ENCODE measurements at regions not wholly inside any gene's neighbourhood (a gene's known extent, or its start where the extent isn't known, plus 50 kb on each side); places are given as distances from the start of the nearest gene placed in this dataset.

DNA sequence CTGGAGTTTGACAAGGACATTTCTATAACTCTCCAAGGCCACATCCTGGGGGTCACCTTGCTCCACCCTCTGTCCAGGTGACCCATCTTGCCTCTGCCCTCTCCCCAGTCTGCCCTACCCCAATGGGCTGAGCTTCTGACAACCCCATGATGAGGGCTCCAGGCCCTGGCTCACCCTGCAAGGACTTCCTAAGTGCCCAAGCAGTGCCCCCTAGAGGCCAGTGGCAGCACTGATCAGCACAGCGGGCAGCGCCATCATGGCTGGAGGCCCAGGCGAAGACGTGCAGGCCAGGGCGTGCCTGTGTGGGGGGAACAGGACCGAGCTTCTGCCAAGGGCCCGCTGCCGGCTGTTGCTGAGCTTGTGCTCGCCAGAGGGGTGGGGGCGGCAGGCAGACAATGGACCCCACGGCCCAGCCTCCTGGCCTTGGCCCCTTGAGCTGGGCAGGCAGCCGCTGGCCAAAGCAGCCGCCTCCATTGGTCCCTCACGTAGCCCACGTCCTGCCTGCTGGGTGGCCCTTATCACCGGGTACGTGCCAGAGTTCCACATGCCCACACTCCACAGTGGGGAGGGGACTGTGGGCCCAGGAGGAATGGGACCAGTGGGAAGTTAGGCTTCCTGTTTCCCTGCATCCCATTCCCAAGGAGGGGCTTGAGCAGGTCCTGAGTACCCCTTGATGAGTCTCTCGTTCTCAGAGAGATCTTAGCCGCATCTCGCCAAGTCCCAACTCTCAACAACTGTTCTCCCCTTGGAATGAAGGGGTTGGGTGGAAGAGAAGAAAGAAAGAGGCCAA is 64.3 kb downstream of the MRPL14 start:
- DNase-seq (ENCODE audit: low read depth), result no peak
- TF ChIP-seq, protein P1, sequence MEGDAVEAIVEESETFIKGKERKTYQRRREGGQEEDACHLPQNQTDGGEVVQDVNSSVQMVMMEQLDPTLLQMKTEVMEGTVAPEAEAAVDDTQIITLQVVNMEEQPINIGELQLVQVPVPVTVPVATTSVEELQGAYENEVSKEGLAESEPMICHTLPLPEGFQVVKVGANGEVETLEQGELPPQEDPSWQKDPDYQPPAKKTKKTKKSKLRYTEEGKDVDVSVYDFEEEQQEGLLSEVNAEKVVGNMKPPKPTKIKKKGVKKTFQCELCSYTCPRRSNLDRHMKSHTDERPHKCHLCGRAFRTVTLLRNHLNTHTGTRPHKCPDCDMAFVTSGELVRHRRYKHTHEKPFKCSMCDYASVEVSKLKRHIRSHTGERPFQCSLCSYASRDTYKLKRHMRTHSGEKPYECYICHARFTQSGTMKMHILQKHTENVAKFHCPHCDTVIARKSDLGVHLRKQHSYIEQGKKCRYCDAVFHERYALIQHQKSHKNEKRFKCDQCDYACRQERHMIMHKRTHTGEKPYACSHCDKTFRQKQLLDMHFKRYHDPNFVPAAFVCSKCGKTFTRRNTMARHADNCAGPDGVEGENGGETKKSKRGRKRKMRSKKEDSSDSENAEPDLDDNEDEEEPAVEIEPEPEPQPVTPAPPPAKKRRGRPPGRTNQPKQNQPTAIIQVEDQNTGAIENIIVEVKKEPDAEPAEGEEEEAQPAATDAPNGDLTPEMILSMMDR (conservative IDR thresholded peaks at IDR 0.05; ENCODE audit: low read length), result peak; percentile 36
- H3K4me3 ChIP-seq (ENCODE audit: low read length), result no peak overlapping the region

DNA sequence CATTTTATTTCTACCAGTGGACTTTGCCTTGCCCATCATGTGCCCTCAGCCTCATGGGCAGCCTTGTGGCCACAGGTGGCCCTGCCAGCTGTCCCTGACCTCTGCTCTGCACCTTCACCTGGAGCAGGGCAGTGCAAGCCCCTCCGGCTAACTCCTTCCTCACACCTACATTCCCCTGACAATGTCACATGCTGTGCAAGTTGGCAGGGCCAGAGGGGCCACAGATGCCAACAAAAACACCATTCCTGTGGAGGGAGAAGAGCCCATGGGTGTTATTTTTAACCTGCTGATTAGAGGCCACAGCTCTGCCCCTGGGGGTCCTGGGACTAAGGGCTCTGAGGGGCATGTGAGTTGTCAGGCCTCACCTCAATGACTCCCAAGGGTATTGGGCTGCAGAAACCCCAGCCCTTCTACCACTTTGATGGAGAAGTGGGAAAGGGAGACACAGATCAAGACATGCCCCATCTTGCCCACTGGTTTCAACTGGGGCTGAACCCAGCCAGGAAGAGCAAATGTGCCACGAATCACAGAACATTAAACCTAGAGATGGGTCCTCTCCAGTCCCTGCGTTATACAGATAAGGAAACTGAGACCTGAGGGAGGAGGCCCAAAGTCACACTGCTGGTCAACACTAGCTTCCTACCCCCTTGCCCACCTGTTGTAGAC is 65.0 kb downstream of the MRPL14 start:
- H3K4me3 ChIP-seq (ENCODE audit: low read length), result no peak overlapping the region
- TF ChIP-seq, protein P1 (conservative IDR thresholded peaks at IDR 0.05; ENCODE audit: low read length), result no peak
- no peak for DNase-seq (ENCODE audit: low read depth)

DNA sequence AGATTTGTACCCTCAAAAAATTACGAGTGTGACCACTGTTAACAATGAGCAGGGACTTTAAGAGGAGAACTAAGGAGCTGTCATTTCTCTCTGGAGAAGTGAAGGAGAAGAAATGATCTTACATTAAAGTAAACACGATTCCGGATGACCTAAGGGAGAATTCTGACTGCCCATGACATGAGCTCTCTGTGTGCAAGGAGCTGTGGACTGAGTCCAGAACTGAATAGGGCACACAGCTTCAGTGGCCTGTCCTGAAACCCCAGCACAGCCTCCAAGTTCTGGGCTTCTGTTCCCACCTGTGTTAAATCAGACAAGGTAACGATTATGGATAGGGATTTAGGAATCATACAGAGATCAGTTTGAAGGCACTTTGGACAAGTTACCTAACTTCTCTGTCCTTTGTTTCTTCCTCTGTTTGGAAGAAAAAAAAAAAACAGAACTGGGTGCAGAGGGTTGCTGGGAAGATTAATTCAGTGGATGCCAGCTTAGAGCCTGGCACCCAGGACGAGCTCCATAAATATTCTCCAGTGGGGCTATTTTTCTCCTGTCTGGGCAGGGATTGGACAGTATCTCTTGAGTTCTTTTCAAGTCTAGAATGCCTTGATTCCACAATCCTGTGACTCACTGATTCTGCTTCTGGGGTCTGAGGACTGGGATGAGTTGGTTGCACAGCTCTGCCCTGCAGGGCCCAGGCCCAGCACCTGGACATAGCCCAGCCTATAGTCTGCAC is 65.7 kb downstream of the MRPL14 start:
- TF ChIP-seq, protein P1 (conservative IDR thresholded peaks at IDR 0.05; ENCODE audit: low read length), result no peak
- no peak overlapping the region for H3K4me3 ChIP-seq (ENCODE audit: low read length)
- peak; percentile 31 for DNase-seq (ENCODE audit: low read depth)

DNA sequence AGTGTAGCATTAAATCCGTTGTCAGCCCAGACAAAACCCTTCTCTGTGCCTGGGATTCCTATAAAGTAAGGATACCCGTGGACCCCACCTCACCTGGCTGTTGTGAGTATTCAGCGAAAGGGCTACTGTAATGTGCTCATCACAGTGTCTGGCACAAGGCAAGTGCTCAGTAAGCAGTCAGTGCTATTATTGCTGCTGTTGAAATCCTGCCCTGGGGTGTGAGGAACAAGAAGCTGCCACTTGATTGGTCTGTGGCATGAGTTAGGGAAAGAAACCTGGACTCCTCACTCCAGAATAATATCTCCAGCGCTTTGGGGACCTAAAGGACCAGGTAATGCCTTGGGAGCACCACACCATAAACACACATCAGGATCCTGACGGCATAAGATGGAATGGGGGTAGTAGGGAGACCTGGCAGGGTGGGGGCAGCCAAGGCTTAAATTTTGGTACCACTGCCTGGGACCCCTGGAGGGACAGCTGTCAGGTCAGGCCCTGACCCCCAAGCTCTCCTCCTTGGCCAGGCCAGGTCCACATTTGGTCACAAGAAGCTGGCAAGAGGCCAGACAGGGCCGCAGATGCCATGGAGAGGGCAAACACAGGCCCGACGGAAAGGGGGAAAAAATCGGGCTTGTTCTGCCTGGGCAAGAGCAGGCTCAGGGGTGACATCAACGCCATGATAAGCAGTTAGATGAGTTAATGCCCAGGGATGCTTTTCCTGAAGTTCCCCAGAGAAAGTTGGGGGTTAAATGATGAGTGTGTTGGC is 66.5 kb downstream of the MRPL14 start:
- no peak for DNase-seq (ENCODE audit: low read depth)
- no peak overlapping the region for H3K4me3 ChIP-seq (ENCODE audit: low read length)
- TF ChIP-seq, protein P1 (conservative IDR thresholded peaks at IDR 0.05; ENCODE audit: low read length), result no peak

DNA sequence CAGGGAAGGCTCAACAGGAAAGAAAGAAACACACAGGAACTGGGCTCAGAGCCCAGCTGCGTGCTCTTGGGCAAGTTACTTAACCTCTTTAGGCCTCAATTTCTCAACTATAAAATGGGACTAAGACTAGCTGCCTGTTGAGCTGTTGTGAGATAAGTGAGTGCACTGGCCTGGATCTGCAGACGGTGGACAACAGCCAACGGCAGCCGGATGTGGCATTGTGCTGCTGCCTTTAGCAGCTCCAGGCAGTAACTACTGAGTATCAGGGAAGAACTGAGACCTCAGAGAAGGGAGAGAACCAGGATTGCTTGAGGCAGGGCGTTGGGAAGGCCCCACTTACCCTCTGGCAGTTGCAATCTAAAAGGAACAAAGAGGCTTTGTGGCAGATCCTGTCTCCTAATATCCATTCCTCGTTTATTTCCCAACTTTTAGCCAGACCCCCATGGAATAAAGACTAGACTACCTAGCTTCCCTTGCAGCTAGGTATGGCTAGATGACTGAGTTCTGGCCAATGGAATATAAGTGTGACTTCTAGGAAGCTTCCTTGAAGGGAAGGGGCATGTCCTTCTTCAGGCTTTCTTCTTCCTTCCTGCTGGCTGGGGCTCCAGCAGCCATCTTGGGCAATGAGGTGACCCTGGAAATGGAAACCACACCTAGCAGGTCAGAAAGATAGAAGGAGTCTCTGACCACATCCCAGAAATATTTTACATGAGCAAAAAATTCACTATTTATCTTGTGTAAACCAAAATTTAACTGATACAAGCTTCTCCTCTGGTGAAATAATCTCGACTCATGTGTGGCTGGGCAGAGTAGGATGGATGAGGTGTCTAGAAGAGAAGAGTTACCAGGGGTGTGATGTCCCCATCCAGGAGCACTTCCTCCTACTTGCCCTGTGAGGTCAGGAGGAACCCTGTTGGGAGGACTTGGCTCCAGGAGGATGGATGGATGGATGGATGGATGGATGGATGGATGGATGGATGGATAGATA is 67.6 kb downstream of the MRPL14 start:
- H3K4me3 ChIP-seq (ENCODE audit: low read length), result no peak overlapping the region
- TF ChIP-seq, protein P1 (conservative IDR thresholded peaks at IDR 0.05; ENCODE audit: low read length), result no peak
- peak; percentile 78 for DNase-seq (ENCODE audit: low read depth)

Data from AG10803 (cell line).